ENCODE measurements at regions not wholly inside any gene's neighbourhood (a gene's known extent, or its start where the extent isn't known, plus 50 kb on each side); places are given as distances from the start of the nearest gene placed in this dataset.

- H3K4me3 Mint-ChIP-seq: no peak overlapping the region
- H3K27me3 Mint-ChIP-seq: no peaks in the 10 kb centered on the region
- H3K36me3 Mint-ChIP-seq: no peaks in the 10 kb centered on the region
- H3K27ac Mint-ChIP-seq: no peak overlapping the region
- H3K9me3 Mint-ChIP-seq: peaks cover 4% of the 10 kb centered on the region
- no peaks in the 10 kb centered on the region for H3K4me1 Mint-ChIP-seq
Observed at GRCh38 chr4:96521046-96521536, 681.2 kb downstream of the PDHA2 start.

- Mint-ChIP-seq H3K9me3 (peaks cover 4% of the 10 kb centered on the region), H3K4me3 (no peak overlapping the region), H3K36me3 (no peaks in the 10 kb centered on the region), H3K27ac (no peak overlapping the region), H3K4me1 (no peaks in the 10 kb centered on the region), H3K27me3 (no peaks in the 10 kb centered on the region)
Observed at GRCh38 chr4:96523611-96524010, 683.7 kb downstream of the PDHA2 start.

- H3K9me3 Mint-ChIP-seq: peaks cover 4% of the 10 kb centered on the region
- no peak overlapping the region for H3K27ac Mint-ChIP-seq
- no peak overlapping the region for H3K4me3 Mint-ChIP-seq
- no peaks in the 10 kb centered on the region for H3K4me1 Mint-ChIP-seq
- H3K36me3 Mint-ChIP-seq: no peaks in the 10 kb centered on the region
- H3K27me3 Mint-ChIP-seq: no peaks in the 10 kb centered on the region
Observed at GRCh38 chr4:96524311-96524875, 684.5 kb downstream of the PDHA2 start.

GRCh38 chr4:96525898-96526297 lies 686.0 kb downstream of the PDHA2 start:
- Mint-ChIP-seq H3K9me3 (no peaks in the 10 kb centered on the region), H3K4me1 (no peaks in the 10 kb centered on the region), H3K36me3 (no peaks in the 10 kb centered on the region), H3K27ac (no peak overlapping the region), H3K4me3 (no peak overlapping the region), H3K27me3 (no peaks in the 10 kb centered on the region)

GRCh38 chr4:96526625-96527024 lies 686.7 kb downstream of the PDHA2 start:
- H3K9me3 Mint-ChIP-seq: no peaks in the 10 kb centered on the region
- H3K36me3 Mint-ChIP-seq: no peaks in the 10 kb centered on the region
- no peaks in the 10 kb centered on the region for H3K27me3 Mint-ChIP-seq
- H3K27ac Mint-ChIP-seq: no peak overlapping the region
- H3K4me3 Mint-ChIP-seq: no peak overlapping the region
- H3K4me1 Mint-ChIP-seq: no peaks in the 10 kb centered on the region

- no peaks in the 10 kb centered on the region for H3K4me1 Mint-ChIP-seq
- H3K27me3 Mint-ChIP-seq: no peaks in the 10 kb centered on the region
- H3K9me3 Mint-ChIP-seq: peaks cover 4% of the 10 kb centered on the region
- no peak overlapping the region for H3K27ac Mint-ChIP-seq
- no peak overlapping the region for H3K4me3 Mint-ChIP-seq
- H3K36me3 Mint-ChIP-seq: no peaks in the 10 kb centered on the region
Observed at GRCh38 chr4:96531836-96532235, 691.9 kb downstream of the PDHA2 start.

- Mint-ChIP-seq H3K27me3 (no peaks in the 10 kb centered on the region), H3K4me3 (no peak overlapping the region), H3K27ac (no peak overlapping the region), H3K9me3 (peaks cover 4% of the 10 kb centered on the region), H3K4me1 (no peaks in the 10 kb centered on the region), H3K36me3 (no peaks in the 10 kb centered on the region)
Observed at GRCh38 chr4:96543346-96543745, 703.5 kb downstream of the PDHA2 start.

- Mint-ChIP-seq H3K36me3 (no peaks in the 10 kb centered on the region), H3K4me1 (no peaks in the 10 kb centered on the region), H3K27ac (no peak overlapping the region), H3K9me3 (peaks cover 1% of the 10 kb centered on the region), H3K4me3 (no peak overlapping the region), H3K27me3 (no peaks in the 10 kb centered on the region)
Observed at GRCh38 chr4:96558466-96558865, 718.6 kb downstream of the PDHA2 start.

GRCh38 chr4:96566755-96567154 lies 726.9 kb downstream of the PDHA2 start:
- H3K4me1 Mint-ChIP-seq: no peaks in the 10 kb centered on the region
- H3K36me3 Mint-ChIP-seq: no peaks in the 10 kb centered on the region
- H3K9me3 Mint-ChIP-seq: no peaks in the 10 kb centered on the region
- H3K4me3 Mint-ChIP-seq: no peak overlapping the region
- no peaks in the 10 kb centered on the region for H3K27me3 Mint-ChIP-seq
- H3K27ac Mint-ChIP-seq: no peak overlapping the region

- H3K27me3 Mint-ChIP-seq: no peaks in the 10 kb centered on the region
- no peak overlapping the region for H3K4me3 Mint-ChIP-seq
- no peaks in the 10 kb centered on the region for H3K36me3 Mint-ChIP-seq
- peaks cover 10% of the 10 kb centered on the region for H3K9me3 Mint-ChIP-seq
- no peak overlapping the region for H3K27ac Mint-ChIP-seq
- no peaks in the 10 kb centered on the region for H3K4me1 Mint-ChIP-seq
Observed at GRCh38 chr4:96585304-96585703, 745.4 kb downstream of the PDHA2 start.

GRCh38 chr4:96593422-96593821 lies 753.5 kb downstream of the PDHA2 start:
- Mint-ChIP-seq H3K4me1 (no peaks in the 10 kb centered on the region), H3K36me3 (no peaks in the 10 kb centered on the region), H3K27me3 (no peaks in the 10 kb centered on the region), H3K9me3 (peaks cover 6% of the 10 kb centered on the region), H3K27ac (no peak overlapping the region), H3K4me3 (no peak overlapping the region)

GRCh38 chr4:96598465-96598864 lies 758.6 kb downstream of the PDHA2 start:
- Mint-ChIP-seq H3K4me1 (no peaks in the 10 kb centered on the region), H3K4me3 (no peak overlapping the region), H3K27ac (peak overlapping the region; percentile 23), H3K27me3 (no peaks in the 10 kb centered on the region), H3K36me3 (no peaks in the 10 kb centered on the region), H3K9me3 (peaks cover 6% of the 10 kb centered on the region)

GRCh38 chr4:96599752-96600151 lies 759.9 kb downstream of the PDHA2 start:
- Mint-ChIP-seq H3K27me3 (no peaks in the 10 kb centered on the region), H3K36me3 (no peaks in the 10 kb centered on the region), H3K27ac (no peak overlapping the region), H3K9me3 (no peaks in the 10 kb centered on the region), H3K4me3 (no peak overlapping the region), H3K4me1 (no peaks in the 10 kb centered on the region)

- Mint-ChIP-seq H3K4me3 (no peak overlapping the region), H3K36me3 (no peaks in the 10 kb centered on the region), H3K27me3 (no peaks in the 10 kb centered on the region)
Observed at GRCh38 chr4:96602661-96603060, 762.8 kb downstream of the PDHA2 start.

GRCh38 chr4:96603641-96604040 lies 763.7 kb downstream of the PDHA2 start:
- H3K9me3 Mint-ChIP-seq: no peaks in the 10 kb centered on the region
- no peak overlapping the region for H3K27ac Mint-ChIP-seq
- H3K4me3 Mint-ChIP-seq: no peak overlapping the region
- H3K36me3 Mint-ChIP-seq: no peaks in the 10 kb centered on the region
- no peaks in the 10 kb centered on the region for H3K4me1 Mint-ChIP-seq
- no peaks in the 10 kb centered on the region for H3K27me3 Mint-ChIP-seq

More at GRCh38 chr4:96602661-96603060, 762.8 kb downstream of the PDHA2 start:
- H3K4me1 Mint-ChIP-seq: no peaks in the 10 kb centered on the region
- no peak overlapping the region for H3K27ac Mint-ChIP-seq
- H3K9me3 Mint-ChIP-seq: no peaks in the 10 kb centered on the region

- no peaks in the 10 kb centered on the region for H3K9me3 Mint-ChIP-seq
- H3K4me3 Mint-ChIP-seq: no peak overlapping the region
- no peaks in the 10 kb centered on the region for H3K27me3 Mint-ChIP-seq
- H3K36me3 Mint-ChIP-seq: no peaks in the 10 kb centered on the region
- no peak overlapping the region for H3K27ac Mint-ChIP-seq
- H3K4me1 Mint-ChIP-seq: no peaks in the 10 kb centered on the region
Observed at GRCh38 chr4:96606451-96606850, 766.6 kb downstream of the PDHA2 start.

- no peak overlapping the region for H3K4me3 Mint-ChIP-seq
- no peaks in the 10 kb centered on the region for H3K27me3 Mint-ChIP-seq
- no peaks in the 10 kb centered on the region for H3K4me1 Mint-ChIP-seq
- H3K27ac Mint-ChIP-seq: no peak overlapping the region
- H3K9me3 Mint-ChIP-seq: no peaks in the 10 kb centered on the region
- no peaks in the 10 kb centered on the region for H3K36me3 Mint-ChIP-seq
Observed at GRCh38 chr4:96626023-96626422, 786.1 kb downstream of the PDHA2 start.
